ENCODE measurements at regions not wholly inside any gene's neighbourhood (a gene's known extent, or its start where the extent isn't known, plus 50 kb on each side); places are given as distances from the start of the nearest gene placed in this dataset.
"Not testable (repeated sequence)": the region's sequence is repeated elsewhere in the genome, so short reads cannot be mapped to it uniquely, and the experiment has no call there.

GRCh38 chr20:41692479-41693135 is 74.4 kb upstream of the CHD6 start:
- peak overlapping the region; percentile 27 for H3K27ac ChIP-seq
- no peak for DNase-seq (ENCODE audit: low read depth, low spot score)

GRCh38 chr20:41691443-41691842 is 73.3 kb upstream of the CHD6 start:
- DNase-seq (ENCODE audit: low read depth, low spot score) = no peak

GRCh38 chr20:41690702-41691101 is 72.5 kb upstream of the CHD6 start:
- H3K27ac ChIP-seq = no peak overlapping the region

More at GRCh38 chr20:41691443-41691842, 73.3 kb upstream of the CHD6 start:
- H3K27ac ChIP-seq = no peak overlapping the region

GRCh38 chr20:41686961-41687360 is 68.8 kb upstream of the CHD6 start:
- H3K27ac ChIP-seq = no peak overlapping the region
- no peak for DNase-seq (ENCODE audit: low read depth, low spot score)

More at GRCh38 chr20:41690702-41691101, 72.5 kb upstream of the CHD6 start:
- no peak for DNase-seq (ENCODE audit: low read depth, low spot score)

GRCh38 chr20:41685145-41685544 is 67.0 kb upstream of the CHD6 start:
- not testable (repeated sequence) for H3K27ac ChIP-seq; DNase-seq (ENCODE audit: low read depth, low spot score)

- no peak for DNase-seq (ENCODE audit: low read depth, low spot score)
These were observed 60.6 kb upstream of the CHD6 start for GRCh38 chr20:41678799-41679198.

GRCh38 chr20:41672282-41672681 is 54.1 kb upstream of the CHD6 start:
- H3K27ac ChIP-seq = no peak overlapping the region
- DNase-seq (ENCODE audit: low read depth, low spot score) = no peak

More at GRCh38 chr20:41678799-41679198, 60.6 kb upstream of the CHD6 start:
- H3K27ac ChIP-seq = no peak overlapping the region

- DNase-seq (ENCODE audit: low read depth, low spot score) = no peak
- H3K27ac ChIP-seq = no peak overlapping the region
These were observed 53.0 kb upstream of the CHD6 start for GRCh38 chr20:41671143-41671542.

- H3K27ac ChIP-seq = no peak overlapping the region
- no peak for DNase-seq (ENCODE audit: low read depth, low spot score)
These were observed 52.5 kb upstream of the CHD6 start for GRCh38 chr20:41670631-41671030.

GRCh38 chr20:41669708-41670263 is 51.6 kb upstream of the CHD6 start:
- no peak for DNase-seq (ENCODE audit: low read depth, low spot score)
- no peak overlapping the region for H3K27ac ChIP-seq

- DNase-seq (ENCODE audit: low read depth, low spot score) = no peak
- no peak overlapping the region for H3K27ac ChIP-seq
These were observed 50.0 kb upstream of the CHD6 start for GRCh38 chr20:41668057-41668749.

Data from epithelial cell of prostate (primary cell).